GM19099 (cell line): ENCODE measurements at regions not wholly inside any gene's neighbourhood (a gene's known extent, or its start where the extent isn't known, plus 50 kb on each side); places are given as distances from the start of the nearest gene placed in this dataset.

Experiments used
- POLR2A ChIP-seq: IDR thresholded peaks from 3 replicates; pipeline ENCODE4 v1.6.1; 2011; ENCODE audit warnings: low read depth; ENCODE audit not compliant: insufficient read length; ENCODE audit errors: extremely low read depth

- TF ChIP-seq POLR2A: no peak
These were observed 79.1 kb downstream of the TRIB2 start for GRCh38 chr2:12795851-12796250.

DNA sequence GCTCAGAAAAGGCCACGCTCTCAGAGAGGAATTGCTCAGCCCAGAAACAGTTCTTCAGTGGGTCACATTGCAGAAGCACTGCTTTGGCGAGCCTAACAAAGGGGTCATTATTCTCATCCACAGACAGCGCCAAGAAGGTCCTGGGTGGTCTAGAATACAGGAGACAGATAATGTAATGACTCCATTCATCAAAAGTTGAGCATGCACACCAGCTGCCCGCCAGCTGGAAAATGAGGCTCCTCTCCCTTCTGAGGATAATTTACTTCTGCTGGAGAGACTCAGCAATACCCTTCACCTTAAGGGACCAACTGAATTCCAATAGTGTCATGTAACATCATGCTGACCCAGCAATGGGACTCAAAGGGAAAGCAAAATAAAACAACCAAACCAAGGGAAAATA is 79.9 kb downstream of the TRIB2 start:
- TF ChIP-seq POLR2A: no peak

DNA sequence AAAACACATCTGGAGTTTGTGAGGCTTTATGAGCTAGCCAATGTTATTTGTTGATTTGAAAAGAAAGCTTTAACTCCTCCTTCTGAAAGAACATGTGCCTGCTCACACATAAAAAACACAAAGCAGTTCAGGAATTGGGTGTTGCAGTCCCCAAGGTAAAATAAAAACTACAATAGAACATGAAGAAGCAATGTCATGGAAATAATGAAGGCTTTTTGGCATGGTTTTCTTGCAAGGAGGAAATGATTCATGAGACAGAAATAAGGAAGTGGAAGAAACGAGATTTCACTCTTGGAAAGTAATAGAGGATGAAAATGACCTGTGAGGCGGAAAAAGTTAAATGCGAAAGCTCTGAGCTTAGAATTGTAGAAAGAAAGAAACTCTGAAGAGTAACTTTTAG is 81.1 kb downstream of the TRIB2 start:
- TF ChIP-seq POLR2A: no peak

- no peak for TF ChIP-seq POLR2A
These were observed 86.9 kb downstream of the TRIB2 start for GRCh38 chr2:12803607-12804006.

GRCh38 chr2:12804091-12804856 is 87.5 kb downstream of the TRIB2 start:
- no peak for TF ChIP-seq POLR2A

DNA sequence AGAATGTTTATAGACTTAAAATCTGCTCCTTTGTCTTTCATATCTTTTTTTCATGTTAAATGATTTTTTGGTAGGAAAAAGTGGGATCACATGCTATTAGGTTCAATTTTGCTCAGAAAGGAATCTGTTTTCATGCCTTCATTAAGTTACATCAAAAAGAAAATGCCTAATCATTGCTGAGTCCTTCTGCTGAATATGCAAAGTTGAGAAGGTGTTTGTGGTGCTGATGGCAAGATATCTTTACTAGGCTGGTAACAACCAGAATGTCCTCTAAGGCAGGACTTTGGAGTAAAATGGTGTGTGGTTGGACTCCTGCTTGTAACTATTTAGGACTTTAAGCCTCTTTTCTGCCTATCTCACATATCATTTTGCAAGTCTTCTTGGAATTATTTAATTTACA is 88.3 kb downstream of the TRIB2 start:
- TF ChIP-seq POLR2A: no peak

GRCh38 chr2:12806549-12807242 is 90.0 kb downstream of the TRIB2 start:
- no peak for TF ChIP-seq POLR2A

DNA sequence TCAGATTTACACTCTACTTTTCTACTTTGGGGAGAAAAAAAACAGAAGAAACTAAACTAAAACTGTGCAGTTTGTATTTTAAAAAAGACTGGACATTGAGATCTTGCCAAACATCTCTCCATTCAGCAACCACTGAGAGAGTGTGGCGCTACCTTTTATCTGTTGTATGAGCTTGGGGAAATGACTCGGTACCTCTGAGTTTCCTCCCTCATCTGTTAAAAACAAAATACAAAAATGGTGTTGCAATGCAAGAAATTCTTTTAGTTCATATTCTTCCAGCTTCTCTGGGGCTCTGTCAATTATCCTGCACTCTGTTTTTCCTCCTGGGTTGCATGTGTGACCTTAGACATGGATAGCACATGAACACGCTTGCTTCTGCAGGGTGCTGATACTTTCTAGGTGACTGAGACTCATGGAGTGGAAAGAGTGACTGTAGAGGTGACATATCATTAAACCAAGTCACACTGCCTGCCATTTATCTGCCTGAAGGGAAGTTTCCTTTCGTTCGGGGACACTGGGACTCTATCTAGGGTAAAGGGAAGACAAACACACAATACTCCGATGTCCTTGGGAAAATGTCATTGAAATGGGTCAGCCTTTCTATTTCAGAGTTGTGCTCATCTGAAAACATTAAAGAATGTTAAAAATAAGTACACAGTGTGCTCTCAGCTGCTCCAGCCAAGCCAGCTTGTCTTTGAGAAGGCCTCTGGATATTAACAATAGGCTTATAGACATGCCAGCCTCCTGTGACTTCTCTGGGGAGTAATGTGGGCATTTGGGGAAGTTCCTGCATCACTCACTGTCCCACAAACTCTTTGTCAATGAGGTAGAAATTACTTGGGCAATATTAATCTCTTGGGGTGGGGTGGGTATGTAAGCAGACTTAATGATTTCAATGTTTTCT is 91.4 kb downstream of the TRIB2 start:
- no peak for TF ChIP-seq POLR2A

DNA sequence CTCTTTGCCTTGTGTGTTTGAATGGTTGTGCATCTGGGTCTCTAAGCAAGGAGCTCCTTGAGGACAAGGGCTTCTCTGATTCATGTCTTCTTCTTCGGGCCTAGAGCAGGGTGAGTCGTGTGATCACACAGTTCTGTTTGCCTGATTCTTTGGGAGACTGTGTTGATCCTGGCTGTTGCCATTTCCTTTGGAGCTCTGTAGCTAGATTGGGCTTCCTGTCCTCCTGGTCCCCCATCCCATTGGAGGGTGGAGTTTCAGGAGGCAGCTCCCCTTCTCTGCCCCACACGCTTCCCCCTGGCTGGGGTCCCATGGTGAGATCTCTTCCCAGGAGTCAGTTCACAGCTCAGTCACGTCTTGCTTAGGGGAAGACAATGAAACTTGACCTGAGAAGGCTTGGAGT is 92.8 kb downstream of the TRIB2 start:
- TF ChIP-seq POLR2A: no peak

DNA sequence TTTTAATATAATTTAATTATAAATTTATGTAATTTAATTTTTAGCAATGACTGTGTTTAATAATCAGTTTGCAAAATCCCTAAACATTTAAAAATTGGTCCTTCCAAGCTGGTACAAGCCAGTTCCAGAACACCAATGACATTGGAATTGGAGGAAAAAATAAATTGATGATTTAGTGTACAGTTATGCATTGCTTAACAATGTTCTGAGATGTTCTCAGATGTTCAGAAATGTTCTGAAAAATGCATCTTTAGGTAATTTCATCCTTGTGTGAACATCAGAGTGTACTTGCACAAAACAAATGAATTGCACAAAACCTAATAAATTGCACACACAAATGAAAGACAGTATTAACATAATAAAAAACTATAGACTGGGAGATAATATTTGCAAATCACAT is 95.2 kb downstream of the TRIB2 start:
- TF ChIP-seq POLR2A: no peak

GRCh38 chr2:12813166-12813565 is 96.4 kb downstream of the TRIB2 start:
- no peak for TF ChIP-seq POLR2A

- no peak for TF ChIP-seq POLR2A
These were observed 99.9 kb downstream of the TRIB2 start for GRCh38 chr2:12816379-12817306.

- no peak for TF ChIP-seq POLR2A
These were observed 101.1 kb downstream of the TRIB2 start for GRCh38 chr2:12817870-12818269.

- no peak for TF ChIP-seq POLR2A
These were observed 101.8 kb downstream of the TRIB2 start for GRCh38 chr2:12818416-12819102.
